ENCODE measurements at regions not wholly inside any gene's neighbourhood (a gene's known extent, or its start where the extent isn't known, plus 50 kb on each side); places are given as distances from the start of the nearest gene placed in this dataset.

- TF ChIP-seq CTCF (conservative IDR thresholded peaks at IDR 0.05; ENCODE audit: low read length), result no peak
- no peak for TF ChIP-seq EZH2phosphoT487 (IDR thresholded peaks at IDR 0.05; ENCODE audit: borderline replicate concordance, low read depth, low read length)
These were observed 184.1 kb upstream of the SYT13 start for GRCh38 chr11:45470151-45470793.
